Panc1 (cell line): ENCODE measurements at regions not wholly inside any gene's neighbourhood (a gene's known extent, or its start where the extent isn't known, plus 50 kb on each side); places are given as distances from the start of the nearest gene placed in this dataset.

Experiments
- ATAC-seq: fragments of 200-7000 bp; cut with Tn5 transposase; 2 replicates; pipeline ENCODE4 v1.9.1; 2020; ENCODE audit warnings: mild to moderate bottlenecking, moderate library complexity
- BruUV-seq: library from RNA; stranded (reverse); fragments of 400-500 nt; replicated peaks from 2 replicates; lab custom pipeline; 2021; lab: Mats Ljungman, UMichigan
- CTCF ChIA-PET: fragments of 300-600 bp; sonication (Branson Sonifier 250); formaldehyde crosslinking; loops from one replicate; lab custom pipeline; 2022; ENCODE audit warnings: antibody characterized with exemption; lab: Charles Lee
- POLR2A ChIA-PET: fragments of 300-600 bp; sonication (Branson Sonifier 250); formaldehyde crosslinking; loops from one replicate; lab custom pipeline; 2022; ENCODE audit warnings: antibody characterized with exemption; lab: Charles Lee
- DNase-seq: peaks from one replicate; pipeline ENCODE4 v3.0.0-alpha.2; 2010; ENCODE audit warnings: low read depth, low spot score
- H3K27ac ChIP-seq: 2 replicates; pipeline ENCODE4 v1.5.1; 2011; ENCODE audit warnings: mild to moderate bottlenecking, low read length, inconsistent platforms
- H3K27me3 ChIP-seq: fragments of 200-500 bp; sonication (Bioruptor generic); 2 replicates; pipeline ENCODE4 v1.6.0; 2014; ENCODE audit warnings: low read length, inconsistent platforms; ENCODE audit not compliant: control insufficient read depth, insufficient read depth
- H3K36me3 ChIP-seq: fragments of 200-500 bp; sonication (Bioruptor generic); 2 replicates; pipeline ENCODE4 v1.5.1; 2014; ENCODE audit warnings: inconsistent platforms, mild to moderate bottlenecking, low read length, moderate library complexity; ENCODE audit not compliant: control insufficient read depth, insufficient read depth
- H3K4me1 ChIP-seq: 2 replicates; pipeline ENCODE4 v1.5.1; 2011; ENCODE audit warnings: inconsistent platforms, mild to moderate bottlenecking, low read length, moderate library complexity; ENCODE audit not compliant: control insufficient read depth, insufficient read depth
- H3K4me3 ChIP-seq, 2 experiments: 2 replicates each; pipeline ENCODE4 v1.5.1; 2011 to 2012; ENCODE audit warnings: low read depth in 2 of 2, low read length in 2 of 2, mild to moderate bottlenecking in 2 of 2, inconsistent platforms in 1 of 2, moderate library complexity in 1 of 2
- H3K9me3 ChIP-seq: fragments of 200-500 bp; sonication (Bioruptor generic); 2 replicates; pipeline ENCODE4 v1.5.1; 2014; ENCODE audit warnings: low read depth, mild to moderate bottlenecking, inconsistent platforms, low read length, moderate library complexity; ENCODE audit not compliant: control insufficient read depth, insufficient read depth
- CTCF ChIP-seq: fragments of 450-650 bp; IDR thresholded peaks from 2 replicates; pipeline ENCODE4 v1.5.1; 2017; ENCODE audit warnings: mild to moderate bottlenecking
- POLR2AphosphoS5 ChIP-seq: IDR thresholded peaks from 2 replicates; pipeline ENCODE4 v1.6.1; 2012; ENCODE audit warnings: mild to moderate bottlenecking, low read depth, low read length, moderate library complexity
- REST ChIP-seq, 2 experiments: IDR thresholded peaks; 2 replicates each; pipeline ENCODE4 v1.6.1; 2011 to 2012; ENCODE audit warnings: low read depth in 2 of 2, control low read depth in 1 of 2, low read length in 1 of 2, mild to moderate bottlenecking in 1 of 2, moderate library complexity in 1 of 2; ENCODE audit not compliant: insufficient read depth in 1 of 2
- SIN3A ChIP-seq: IDR thresholded peaks from 2 replicates; pipeline ENCODE4 v1.6.1; 2012; ENCODE audit warnings: low read depth, mild to moderate bottlenecking, low read length, moderate library complexity, borderline replicate concordance; ENCODE audit not compliant: insufficient read depth
- TCF7L2 ChIP-seq: IDR thresholded peaks from 2 replicates; pipeline ENCODE4 v1.6.1; 2011; ENCODE audit warnings: mild to moderate bottlenecking, low read depth, low read length, inconsistent platforms
- in situ Hi-C: cut with HindIII; loops from 2 replicates; pipeline ENCODE4 v1.10.0; 2016; ENCODE audit warnings: low sequenced_read_pairs, low pct_unique_long_range_greater_than_20kb
- intact Hi-C: fragments of 100-400 bp; cut with micrococcal nuclease; formaldehyde crosslinking; loops from one replicate; pipeline ENCODE4 v1.10.0; 2022; ENCODE audit not compliant: unreplicated experiment

- Histone ChIP-seq H3K4me1 (no peaks in the 10 kb centered on the region), H3K36me3 (no peaks in the 10 kb centered on the region), H3K4me3 (no peak overlapping the region), H3K9me3 (no peaks in the 10 kb centered on the region), H3K27ac (no peak overlapping the region), H3K27me3 (peaks cover 8% of the 10 kb centered on the region)
- ATAC-seq (no peak), DNase-seq (no peak)
- intact Hi-C loops = no loop called here
- ChIA-PET CTCF (no interaction called here), POLR2A (interaction anchor here (0.6 kb wide), 1 partner anchor 47 kb away, joined by 4 read pairs; no protein-coding TSS in a partner anchor)
- no peak for TF ChIP-seq TCF7L2
- no peak for TF ChIP-seq POLR2AphosphoS5
- TF ChIP-seq SIN3A = no peak
- TF ChIP-seq REST (IDR thresholded peaks at IDR 0.05; ENCODE audit: insufficient read depth in 1 of 2, low read depth in 2 of 2, low read length in 1 of 2) = no peak
- TF ChIP-seq CTCF = no peak
- no TSS peak for BruUV-seq
- in situ Hi-C loops = no loop called here
Measured at GRCh38 chr7:38328814-38329213, 55.4 kb upstream of the TARP start.

GRCh38 chr7:38327637-38328036 lies 54.2 kb upstream of the TARP start:
- no peaks in the 10 kb centered on the region for H3K4me1 ChIP-seq
- DNase-seq (no peak), ATAC-seq (no peak)
- peaks cover 8% of the 10 kb centered on the region for H3K27me3 ChIP-seq
- no peak overlapping the region for H3K4me3 ChIP-seq
- BruUV-seq = no TSS peak
- intact Hi-C loops (no loop called here), in situ Hi-C loops (no loop called here)
- ChIA-PET POLR2A (no interaction called here), CTCF (no interaction called here)
- no peak overlapping the region for H3K27ac ChIP-seq
- no peaks in the 10 kb centered on the region for H3K9me3 ChIP-seq
- no peak for TF ChIP-seq REST (IDR thresholded peaks at IDR 0.05; ENCODE audit: insufficient read depth in 1 of 2, low read depth in 2 of 2, low read length in 1 of 2)
- TF ChIP-seq POLR2AphosphoS5 = no peak
- no peak for TF ChIP-seq SIN3A
- no peak for TF ChIP-seq CTCF
- TF ChIP-seq TCF7L2 = no peak
- H3K36me3 ChIP-seq = no peaks in the 10 kb centered on the region
